Smooth muscle cell (in vitro differentiated cells): ENCODE measurements at regions not wholly inside any gene's neighbourhood (a gene's known extent, or its start where the extent isn't known, plus 50 kb on each side); places are given as distances from the start of the nearest gene placed in this dataset.

ENCODE experiments used
- DNase-seq: peaks from one replicate; lab custom pipeline; 2025; ENCODE audit not compliant: unreplicated experiment; lab: John Stamatoyannopoulos, UW
- H2AFZ ChIP-seq: fragments of 200-600 bp; sonication (generic); 2 replicates; pipeline ENCODE4 v1.6.0; 2016; ENCODE audit warnings: antibody characterized with exemption, low read depth, mild to moderate bottlenecking
- H3F3A ChIP-seq: fragments of 200-600 bp; sonication (generic); 2 replicates; pipeline ENCODE4 v1.6.0; 2017; ENCODE audit warnings: antibody characterized with exemption, low read depth
- H3K27ac ChIP-seq: fragments of 200-600 bp; sonication (generic); 2 replicates; pipeline ENCODE4 v1.5.1; 2016; ENCODE audit warnings: low read depth, mild to moderate bottlenecking
- H3K27me3 ChIP-seq: fragments of 200-600 bp; sonication (generic); 2 replicates; pipeline ENCODE4 v1.6.1; 2016; ENCODE audit warnings: low read depth, mild to moderate bottlenecking
- H3K36me3 ChIP-seq: fragments of 200-600 bp; sonication (generic); 2 replicates; pipeline ENCODE4 v1.5.1; 2016; ENCODE audit warnings: low read depth
- H3K4me1 ChIP-seq: fragments of 200-600 bp; sonication (generic); 2 replicates; pipeline ENCODE4 v1.5.1; 2016; ENCODE audit warnings: low read depth
- H3K4me2 ChIP-seq: fragments of 200-600 bp; sonication (generic); 2 replicates; pipeline ENCODE4 v1.6.0; 2016; ENCODE audit warnings: mild to moderate bottlenecking
- H3K4me3 ChIP-seq: fragments of 200-600 bp; sonication (generic); 2 replicates; pipeline ENCODE4 v1.5.1; 2016; ENCODE audit warnings: mild to moderate bottlenecking
- H3K79me2 ChIP-seq: fragments of 200-600 bp; sonication (generic); 2 replicates; pipeline ENCODE4 v1.6.0; 2016; ENCODE audit warnings: low read depth, mild to moderate bottlenecking
- H3K9ac ChIP-seq: fragments of 200-600 bp; sonication (generic); 2 replicates; pipeline ENCODE4 v1.6.0; 2016; ENCODE audit warnings: low read depth
- H3K9me3 ChIP-seq: fragments of 200-600 bp; sonication (generic); replicated peaks from 2 replicates; pipeline ENCODE4 v1.5.1; 2016; ENCODE audit warnings: low read depth
- H4K20me1 ChIP-seq: fragments of 200-600 bp; sonication (generic); 2 replicates; pipeline ENCODE4 v1.6.0; 2016; ENCODE audit warnings: low read depth
- WGBS: methylation state at CpG from one replicate; pipeline ENCODE4 v1.1.7; 2016; ENCODE audit warnings: low lambda C conversion rate; 5-methylcytosine and 5-hydroxymethylcytosine counted together
- TF ChIP-seq, protein P1 (sequence below): fragments of 200-600 bp; sonication (generic); IDR thresholded peaks from 2 replicates; pipeline ENCODE4 v1.5.1; 2017; ENCODE audit warnings: borderline replicate concordance, mild to moderate bottlenecking, antibody characterized with exemption; ENCODE audit not compliant: insufficient read depth, poor library complexity, severe bottlenecking

DNA sequence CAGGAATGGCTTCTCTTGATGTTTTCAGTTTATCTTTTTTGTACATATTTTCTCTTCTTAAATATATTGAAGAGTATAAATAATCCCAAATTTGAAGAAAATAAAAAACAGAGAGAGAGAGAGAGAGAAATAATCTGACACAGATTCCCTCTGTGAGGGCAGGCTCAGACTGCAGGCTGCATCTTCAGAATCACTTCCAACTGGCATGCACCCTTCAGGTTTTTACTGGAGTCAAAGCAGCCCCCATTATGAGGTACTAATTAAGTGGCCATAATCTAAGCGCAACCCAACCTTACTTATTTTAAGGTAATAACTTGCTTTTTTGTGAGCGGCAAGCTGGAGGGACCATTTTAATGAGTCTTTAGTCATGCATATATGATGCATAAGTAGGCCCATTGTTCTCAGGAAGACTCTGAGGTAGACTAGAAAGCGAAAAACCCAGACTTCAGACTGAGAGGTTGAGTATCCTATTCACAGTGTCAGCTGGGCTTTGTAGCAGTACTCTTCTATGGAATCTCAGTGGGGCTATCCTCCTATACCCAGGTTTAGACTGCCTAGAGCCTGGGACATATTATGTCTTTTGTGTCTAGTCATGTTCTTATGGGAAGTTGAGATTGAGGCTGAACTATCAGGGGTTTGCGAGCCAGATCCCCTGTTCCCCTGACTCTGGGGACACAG, 167.4 kb downstream of the SP3 start:
- Histone ChIP-seq H3K9ac (no peak overlapping the region), H3K36me3 (no peaks in the 10 kb centered on the region), H3K4me1 (peaks cover 7% of the 10 kb centered on the region), H3K9me3 (no peaks in the 10 kb centered on the region), H3F3A (no peaks in the 10 kb centered on the region), H2AFZ (no peak overlapping the region), H3K27ac (no peak overlapping the region), H3K27me3 (no peaks in the 10 kb centered on the region), H4K20me1 (no peaks in the 10 kb centered on the region), H3K4me3 (no peak overlapping the region), H3K4me2 (no peak overlapping the region), H3K79me2 (no peaks in the 10 kb centered on the region)
- 91% methylated on average over 4 of the region's 4 CpGs for WGBS
- no peak for DNase-seq
- TF ChIP-seq, protein P1, sequence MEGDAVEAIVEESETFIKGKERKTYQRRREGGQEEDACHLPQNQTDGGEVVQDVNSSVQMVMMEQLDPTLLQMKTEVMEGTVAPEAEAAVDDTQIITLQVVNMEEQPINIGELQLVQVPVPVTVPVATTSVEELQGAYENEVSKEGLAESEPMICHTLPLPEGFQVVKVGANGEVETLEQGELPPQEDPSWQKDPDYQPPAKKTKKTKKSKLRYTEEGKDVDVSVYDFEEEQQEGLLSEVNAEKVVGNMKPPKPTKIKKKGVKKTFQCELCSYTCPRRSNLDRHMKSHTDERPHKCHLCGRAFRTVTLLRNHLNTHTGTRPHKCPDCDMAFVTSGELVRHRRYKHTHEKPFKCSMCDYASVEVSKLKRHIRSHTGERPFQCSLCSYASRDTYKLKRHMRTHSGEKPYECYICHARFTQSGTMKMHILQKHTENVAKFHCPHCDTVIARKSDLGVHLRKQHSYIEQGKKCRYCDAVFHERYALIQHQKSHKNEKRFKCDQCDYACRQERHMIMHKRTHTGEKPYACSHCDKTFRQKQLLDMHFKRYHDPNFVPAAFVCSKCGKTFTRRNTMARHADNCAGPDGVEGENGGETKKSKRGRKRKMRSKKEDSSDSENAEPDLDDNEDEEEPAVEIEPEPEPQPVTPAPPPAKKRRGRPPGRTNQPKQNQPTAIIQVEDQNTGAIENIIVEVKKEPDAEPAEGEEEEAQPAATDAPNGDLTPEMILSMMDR: no peak

DNA sequence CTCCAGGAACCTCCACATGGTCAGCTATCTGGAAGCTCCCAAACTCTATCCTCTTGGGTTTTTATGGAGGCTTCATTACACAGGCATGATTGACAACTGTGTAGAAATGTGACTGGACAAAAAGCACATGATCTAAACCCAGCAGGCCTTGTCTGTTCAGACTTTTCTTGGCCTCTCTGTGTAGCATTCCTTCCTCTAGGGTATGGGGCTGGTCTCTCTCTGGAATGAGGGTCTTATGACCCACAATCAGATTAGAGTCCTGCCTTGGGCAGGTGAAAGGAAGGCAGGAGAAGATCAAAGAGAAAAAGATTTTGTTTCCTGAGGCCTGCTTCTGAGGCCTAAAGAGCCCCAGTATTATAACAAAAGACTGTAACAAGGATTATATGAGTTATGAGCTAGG, 162.7 kb downstream of the SP3 start:
- no peak overlapping the region for H3K4me2 ChIP-seq
- no peak for DNase-seq
- TF ChIP-seq, protein P1: no peak

DNA sequence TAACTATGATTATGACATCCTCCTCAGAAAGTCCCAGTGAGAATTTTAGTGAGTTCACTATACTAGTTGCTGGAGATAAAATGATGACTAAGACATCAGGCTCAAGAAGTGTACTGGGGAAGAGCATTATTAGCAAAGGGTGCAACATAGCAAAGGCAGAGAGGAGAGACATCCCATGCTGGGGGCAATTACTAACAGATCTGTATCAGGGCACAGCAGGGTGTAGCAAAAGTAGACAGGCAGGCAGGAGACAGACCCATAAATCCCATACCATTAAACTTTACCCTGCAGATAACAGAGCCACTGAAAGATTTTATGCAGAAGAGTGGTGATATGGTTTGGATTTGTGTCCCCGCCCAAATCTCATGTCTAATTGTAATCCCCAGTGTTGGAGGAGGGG, 161.7 kb downstream of the SP3 start:
- TF ChIP-seq, protein P1: no peak
- DNase-seq: no peak
- H3K27ac ChIP-seq: no peak overlapping the region
- H3K27me3 ChIP-seq: no peaks in the 10 kb centered on the region
- no peaks in the 10 kb centered on the region for H3K4me1 ChIP-seq
- WGBS: 60% methylated on average over 1 of the region's 1 CpG
- H3K9ac ChIP-seq: no peak overlapping the region
- no peaks in the 10 kb centered on the region for H3K9me3 ChIP-seq
- H3F3A ChIP-seq: no peaks in the 10 kb centered on the region
- H4K20me1 ChIP-seq: no peaks in the 10 kb centered on the region
- no peaks in the 10 kb centered on the region for H3K36me3 ChIP-seq
- H3K4me3 ChIP-seq: no peak overlapping the region
- H3K79me2 ChIP-seq: no peaks in the 10 kb centered on the region
- H2AFZ ChIP-seq: no peak overlapping the region
- no peak overlapping the region for H3K4me2 ChIP-seq

More for the DNA sequence above, 162.7 kb downstream of the SP3 start:
- H2AFZ ChIP-seq: no peak overlapping the region
- H3K4me1 ChIP-seq: no peaks in the 10 kb centered on the region
- H3K4me3 ChIP-seq: no peak overlapping the region
- H3K36me3 ChIP-seq: no peaks in the 10 kb centered on the region
- no peak overlapping the region for H3K9ac ChIP-seq
- H3K79me2 ChIP-seq: no peaks in the 10 kb centered on the region
- H3K27ac ChIP-seq: no peak overlapping the region
- no peaks in the 10 kb centered on the region for H3K9me3 ChIP-seq
- H3F3A ChIP-seq: no peaks in the 10 kb centered on the region
- no peaks in the 10 kb centered on the region for H4K20me1 ChIP-seq
- no peaks in the 10 kb centered on the region for H3K27me3 ChIP-seq

DNA sequence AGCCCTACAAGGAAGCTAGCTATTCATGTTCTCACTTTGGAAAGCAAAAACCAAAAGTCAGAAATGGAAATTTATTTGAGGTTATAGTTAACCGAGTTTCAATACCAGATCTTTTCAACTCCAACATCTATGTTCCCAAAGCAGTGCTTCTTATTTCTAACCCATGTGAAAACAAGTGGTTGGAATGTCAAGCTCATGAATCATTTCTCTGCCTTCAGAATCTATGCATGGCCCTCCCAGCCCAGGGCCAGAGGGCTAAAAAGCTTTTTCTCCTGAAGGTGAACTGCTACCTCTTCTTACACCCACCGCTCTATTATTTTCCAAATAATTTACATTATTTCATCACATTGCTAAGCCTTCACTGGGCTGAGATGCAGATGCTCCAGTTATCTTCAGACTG, 158.4 kb downstream of the SP3 start:
- H3K4me2 ChIP-seq: no peak overlapping the region
- no peak overlapping the region for H3K9ac ChIP-seq
- TF ChIP-seq, protein P1: no peak
- 84% methylated on average over 2 of the region's 2 CpGs for WGBS
- H3K36me3 ChIP-seq: no peaks in the 10 kb centered on the region
- no peaks in the 10 kb centered on the region for H4K20me1 ChIP-seq
- H3F3A ChIP-seq: no peaks in the 10 kb centered on the region
- no peak overlapping the region for H3K4me3 ChIP-seq
- H3K27me3 ChIP-seq: no peaks in the 10 kb centered on the region
- DNase-seq: no peak
- H2AFZ ChIP-seq: no peak overlapping the region
- H3K79me2 ChIP-seq: no peaks in the 10 kb centered on the region
- no peaks in the 10 kb centered on the region for H3K4me1 ChIP-seq
- H3K9me3 ChIP-seq: no peaks in the 10 kb centered on the region
- no peak overlapping the region for H3K27ac ChIP-seq
